Activated B cell treated with CpG ODN at 0.5 μM for 24 hours (primary cell): ENCODE measurements at regions not wholly inside any gene's neighbourhood (a gene's known extent, or its start where the extent isn't known, plus 50 kb on each side); places are given as distances from the start of the nearest gene placed in this dataset.
"Not testable (repeated sequence)": the region's sequence is repeated elsewhere in the genome, so short reads cannot be mapped to it uniquely, and the experiment has no call there.

Source experiments
- ATAC-seq: fragments of 200-7000 bp; cut with Tn5 transposase; one replicate; pipeline ENCODE4 v1.10.0; 2021; ENCODE audit warnings: low read depth, mild to moderate bottlenecking, moderate library complexity
- CTCF ChIA-PET: fragments of 350-600 bp; sonication (Branson Sonifier 250); formaldehyde crosslinking; loops from one replicate; lab custom pipeline; 2021; ENCODE audit warnings: antibody characterized with exemption; lab: Charles Lee
- POLR2A ChIA-PET: fragments of 350-600 bp; sonication (Branson Sonifier 250); formaldehyde crosslinking; loops from one replicate; lab custom pipeline; 2021; ENCODE audit warnings: antibody characterized with exemption; lab: Charles Lee
- DNase-seq: peaks from one replicate; pipeline ENCODE4 v3.0.0; 2022
- H3K27ac Mint-ChIP-seq: one replicate; pipeline ENCODE4 v1.8.0; 2020; ENCODE audit warnings: mixed read lengths
- H3K27me3 Mint-ChIP-seq: one replicate; pipeline ENCODE4 v1.8.0; 2021; ENCODE audit warnings: mixed read lengths
- H3K36me3 Mint-ChIP-seq: one replicate; pipeline ENCODE4 v1.8.0; 2021; ENCODE audit warnings: low read depth, mixed read lengths
- H3K4me1 Mint-ChIP-seq: one replicate; pipeline ENCODE4 v1.8.0; 2021; ENCODE audit warnings: mixed read lengths
- H3K4me3 Mint-ChIP-seq: one replicate; pipeline ENCODE4 v1.8.0; 2020; ENCODE audit warnings: mild to moderate bottlenecking, mixed read lengths
- H3K9me3 Mint-ChIP-seq: one replicate; pipeline ENCODE4 v1.8.0; 2020; ENCODE audit warnings: mixed read lengths
- intact Hi-C: fragments of 100-400 bp; cut with micrococcal nuclease; formaldehyde crosslinking; loops from one replicate; pipeline ENCODE4 v1.15.1; 2024
- TF ChIP-seq, protein P1 (sequence below): fragments of 200-600 bp; IDR thresholded peaks from one replicate; pipeline ENCODE4 v1.8.0; 2022; ENCODE audit warnings: antibody characterized with exemption, mild to moderate bottlenecking

DNA sequence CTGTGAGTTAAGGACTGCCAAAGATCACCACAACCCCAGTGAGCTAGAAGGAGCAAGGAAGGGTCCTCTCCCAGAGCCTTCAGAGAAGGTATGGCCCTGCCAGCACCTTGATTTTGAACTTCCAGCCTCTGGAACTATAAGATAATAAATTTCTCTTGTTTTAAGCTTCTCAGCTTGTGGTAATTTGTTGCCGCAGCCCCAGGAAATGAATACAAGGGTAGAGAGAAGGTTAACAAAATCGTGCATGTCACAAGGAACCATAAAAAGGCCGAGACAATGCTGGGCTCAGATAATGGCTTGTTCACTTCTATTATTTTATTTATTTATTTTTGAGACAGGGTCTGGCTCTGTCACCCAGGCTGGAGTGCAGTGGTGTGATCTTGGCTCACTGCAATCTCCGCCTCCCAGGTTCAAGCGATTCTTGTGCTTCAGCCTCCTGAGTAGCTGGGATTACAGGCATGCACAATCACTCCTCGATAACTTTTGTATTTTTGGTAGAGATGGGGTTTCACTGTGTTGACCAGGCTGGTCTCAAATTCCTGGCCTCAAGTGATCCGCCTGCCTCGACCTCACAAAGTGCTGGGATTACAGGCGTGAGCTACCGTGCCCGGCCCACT, 71.5 kb downstream of the WSB1 start:
- DNase-seq, H3K9me3 Mint-ChIP-seq, POLR2A ChIA-PET, CTCF ChIA-PET, intact Hi-C loops, H3K27ac Mint-ChIP-seq, H3K27me3 Mint-ChIP-seq, H3K4me3 Mint-ChIP-seq, H3K4me1 Mint-ChIP-seq, H3K36me3 Mint-ChIP-seq, ATAC-seq: not testable (repeated sequence)

DNA sequence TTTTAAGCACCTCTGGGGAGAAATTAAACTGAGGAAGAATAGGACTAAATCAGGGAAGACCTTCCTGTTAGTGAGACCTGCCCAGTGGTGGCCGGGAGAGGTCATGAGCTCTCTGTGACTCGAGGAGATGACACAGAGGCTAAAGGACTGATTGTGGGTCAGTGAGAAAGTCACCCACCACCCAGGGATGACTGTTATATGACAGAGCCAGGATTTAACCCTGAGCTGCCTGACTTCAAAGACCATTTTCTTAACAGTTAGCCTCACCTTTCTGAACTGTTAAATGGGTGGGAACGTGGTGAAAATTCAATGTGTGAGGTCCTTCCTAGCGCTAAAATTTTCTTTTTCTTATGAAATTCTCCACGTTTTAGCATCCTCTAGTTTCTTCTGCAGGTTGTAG, 72.5 kb downstream of the WSB1 start:
- POLR2A ChIA-PET: no interaction called here
- TF ChIP-seq, protein P1, sequence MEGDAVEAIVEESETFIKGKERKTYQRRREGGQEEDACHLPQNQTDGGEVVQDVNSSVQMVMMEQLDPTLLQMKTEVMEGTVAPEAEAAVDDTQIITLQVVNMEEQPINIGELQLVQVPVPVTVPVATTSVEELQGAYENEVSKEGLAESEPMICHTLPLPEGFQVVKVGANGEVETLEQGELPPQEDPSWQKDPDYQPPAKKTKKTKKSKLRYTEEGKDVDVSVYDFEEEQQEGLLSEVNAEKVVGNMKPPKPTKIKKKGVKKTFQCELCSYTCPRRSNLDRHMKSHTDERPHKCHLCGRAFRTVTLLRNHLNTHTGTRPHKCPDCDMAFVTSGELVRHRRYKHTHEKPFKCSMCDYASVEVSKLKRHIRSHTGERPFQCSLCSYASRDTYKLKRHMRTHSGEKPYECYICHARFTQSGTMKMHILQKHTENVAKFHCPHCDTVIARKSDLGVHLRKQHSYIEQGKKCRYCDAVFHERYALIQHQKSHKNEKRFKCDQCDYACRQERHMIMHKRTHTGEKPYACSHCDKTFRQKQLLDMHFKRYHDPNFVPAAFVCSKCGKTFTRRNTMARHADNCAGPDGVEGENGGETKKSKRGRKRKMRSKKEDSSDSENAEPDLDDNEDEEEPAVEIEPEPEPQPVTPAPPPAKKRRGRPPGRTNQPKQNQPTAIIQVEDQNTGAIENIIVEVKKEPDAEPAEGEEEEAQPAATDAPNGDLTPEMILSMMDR: no peak
- no peak for ATAC-seq
- intact Hi-C loops: no loop called here
- CTCF ChIA-PET: interaction anchor here (1.4 kb wide), 1 partner anchor 234 kb away, joined by 5 read pairs; no protein-coding TSS in a partner anchor
- no peaks in the 10 kb centered on the region for H3K36me3 Mint-ChIP-seq
- H3K9me3 Mint-ChIP-seq: peaks cover 10% of the 10 kb centered on the region
- no peaks in the 10 kb centered on the region for H3K27me3 Mint-ChIP-seq
- no peak overlapping the region for H3K27ac Mint-ChIP-seq
- H3K4me1 Mint-ChIP-seq: no peaks in the 10 kb centered on the region
- DNase-seq: no peak
- H3K4me3 Mint-ChIP-seq: no peak overlapping the region

DNA sequence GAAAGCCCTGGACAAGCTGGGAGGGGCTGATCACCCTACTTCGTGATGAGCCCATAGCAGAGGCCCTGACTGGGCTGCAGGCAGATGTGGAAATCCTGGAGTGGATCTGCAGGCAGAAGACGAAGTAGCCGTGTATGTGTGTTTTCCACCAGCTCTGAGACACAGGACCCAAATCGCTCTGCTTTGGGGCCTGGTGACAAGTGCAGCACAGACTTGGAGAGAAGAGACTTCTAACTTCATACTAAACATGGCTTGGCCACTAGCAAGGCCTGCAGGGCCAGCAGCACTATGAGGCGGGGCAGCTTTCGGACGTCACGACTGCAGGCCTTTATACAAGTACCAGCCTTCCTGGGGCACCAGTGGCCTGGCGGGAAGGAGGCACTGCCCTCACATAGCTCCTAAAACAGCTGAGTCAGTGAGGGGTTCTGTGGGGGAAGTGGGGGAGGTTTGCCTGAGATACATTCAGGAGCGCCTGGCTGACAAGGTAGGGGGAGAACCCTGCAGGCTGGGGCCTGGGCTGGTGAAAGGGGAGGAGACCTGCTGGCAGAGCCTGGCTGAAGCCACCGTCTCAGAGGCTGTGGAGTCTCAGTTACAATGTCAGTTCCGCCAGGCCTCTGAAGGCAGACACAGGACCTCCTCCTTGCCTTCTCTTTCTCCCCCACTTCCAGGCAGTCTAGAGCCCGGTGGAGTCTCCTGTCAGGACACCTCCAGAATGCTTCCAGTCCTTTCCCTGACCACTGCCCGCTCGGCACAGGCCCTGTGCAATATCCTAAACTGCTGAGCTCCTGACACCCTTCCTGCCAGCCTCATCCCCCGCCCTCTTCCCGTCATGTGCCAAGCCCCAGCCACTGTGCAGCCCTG, 73.4 kb downstream of the WSB1 start:
- ChIA-PET POLR2A (no interaction called here), CTCF (interaction anchor here (1.4 kb wide), 1 partner anchor 233 kb away, joined by 5 read pairs; no protein-coding TSS in a partner anchor)
- ATAC-seq (no peak), DNase-seq (no peak)
- Mint-ChIP-seq H3K4me1 (no peaks in the 10 kb centered on the region), H3K27me3 (no peaks in the 10 kb centered on the region), H3K9me3 (peaks cover 14% of the 10 kb centered on the region), H3K36me3 (peaks cover 3% of the 10 kb centered on the region), H3K27ac (no peak overlapping the region), H3K4me3 (no peak overlapping the region)
- TF ChIP-seq, protein P1: no peak
- intact Hi-C loops: no loop called here

DNA sequence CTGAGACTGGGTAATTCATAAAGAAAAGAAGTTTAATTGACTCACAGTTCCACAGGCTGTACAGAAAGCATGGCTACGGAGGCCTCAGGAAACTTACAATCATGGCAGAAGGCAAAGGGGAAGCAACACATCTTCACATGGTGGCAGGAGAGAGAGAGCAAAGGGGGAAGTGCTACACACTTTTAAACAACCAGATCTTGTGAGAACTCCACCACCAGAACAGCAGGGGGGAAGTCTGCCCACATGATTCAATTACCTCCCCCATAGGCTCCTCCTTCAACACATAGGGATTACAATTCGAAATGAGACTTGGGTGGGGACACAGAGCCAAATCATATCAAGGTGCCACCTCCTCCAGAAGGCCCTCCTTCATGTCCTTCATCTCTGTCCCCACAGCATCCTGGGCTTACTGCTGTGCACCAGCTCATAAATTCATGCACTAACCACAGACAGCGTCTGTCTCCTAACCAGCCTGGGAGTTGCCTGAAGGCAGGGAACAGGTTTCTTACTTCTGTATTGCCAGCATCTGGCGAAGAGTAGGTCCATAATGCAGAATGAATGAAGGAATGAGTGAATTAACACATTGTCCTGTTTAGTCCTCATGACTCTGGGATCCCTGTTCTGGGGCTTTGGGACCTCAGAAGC, 74.4 kb downstream of the WSB1 start:
- H3K27ac Mint-ChIP-seq: no peak overlapping the region
- POLR2A ChIA-PET: no interaction called here
- TF ChIP-seq, protein P1: no peak
- intact Hi-C loops: no loop called here
- DNase-seq (no peak), ATAC-seq (no peak)
- peaks cover 3% of the 10 kb centered on the region for H3K36me3 Mint-ChIP-seq
- no peak overlapping the region for H3K4me3 Mint-ChIP-seq
- H3K9me3 Mint-ChIP-seq: peaks cover 14% of the 10 kb centered on the region
- CTCF ChIA-PET: no interaction called here
- H3K4me1 Mint-ChIP-seq: no peaks in the 10 kb centered on the region
- peaks cover under 1% of the 10 kb centered on the region for H3K27me3 Mint-ChIP-seq

DNA sequence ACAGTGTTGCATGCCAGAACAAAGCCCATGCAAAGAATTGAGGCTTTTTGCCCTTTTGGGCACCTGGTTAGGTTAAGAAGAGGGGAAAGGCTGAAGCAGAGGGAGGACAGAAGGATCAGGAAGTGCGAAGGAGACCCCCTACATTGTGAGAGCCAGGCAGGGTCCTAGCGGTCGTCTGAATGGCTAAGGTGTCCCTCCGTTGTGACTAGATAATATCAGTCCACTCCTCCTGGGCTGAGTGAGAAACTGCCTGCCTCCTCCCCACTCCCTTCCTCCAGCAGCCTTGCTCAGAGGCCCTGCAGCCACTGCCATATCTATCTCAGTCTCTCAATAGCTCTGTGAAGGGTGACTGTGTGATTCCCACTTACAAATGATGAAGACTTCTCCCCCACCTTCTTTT, 75.1 kb downstream of the WSB1 start:
- Mint-ChIP-seq H3K27me3 (peaks cover 3% of the 10 kb centered on the region), H3K27ac (no peak overlapping the region), H3K36me3 (peaks cover 6% of the 10 kb centered on the region), H3K9me3 (peaks cover 18% of the 10 kb centered on the region), H3K4me1 (no peaks in the 10 kb centered on the region), H3K4me3 (no peak overlapping the region)
- intact Hi-C loops: no loop called here
- TF ChIP-seq, protein P1: no peak
- ATAC-seq (no peak), DNase-seq (no peak)
- POLR2A ChIA-PET: no interaction called here
- CTCF ChIA-PET: interaction anchor here (1.4 kb wide), 1 partner anchor 231 kb away, joined by 5 read pairs; no protein-coding TSS in a partner anchor
